DND-41 (cell line): ENCODE measurements at regions not wholly inside any gene's neighbourhood (a gene's known extent, or its start where the extent isn't known, plus 50 kb on each side); places are given as distances from the start of the nearest gene placed in this dataset.

Experiments used
- CTCF ChIP-seq: IDR thresholded peaks from 2 replicates; pipeline ENCODE4 v1.5.1; 2012; ENCODE audit warnings: borderline replicate concordance, low read length, moderate library complexity, mild to moderate bottlenecking; ENCODE audit not compliant: poor library complexity, severe bottlenecking; ENCODE audit errors: extremely low read depth
- EZH2 ChIP-seq: IDR thresholded peaks from 3 replicates; pipeline ENCODE4 v1.6.1; 2012; ENCODE audit warnings: borderline replicate concordance, low read depth, mild to moderate bottlenecking, moderate library complexity, low read length, inconsistent platforms; ENCODE audit not compliant: severe bottlenecking

GRCh38 chr4:3668825-3669552, 97.2 kb upstream of the ADRA2C start:
- TF ChIP-seq CTCF, result no peak
- TF ChIP-seq EZH2, result no peak
